ENCODE measurements at regions not wholly inside any gene's neighbourhood (a gene's known extent, or its start where the extent isn't known, plus 50 kb on each side); places are given as distances from the start of the nearest gene placed in this dataset.
"Not testable (repeated sequence)": the region's sequence is repeated elsewhere in the genome, so short reads cannot be mapped to it uniquely, and the experiment has no call there.

GRCh38 chr6:137389150-137389704, 105.0 kb downstream of the OLIG3 start:
- H3K36me3 ChIP-seq: no peaks in the 10 kb centered on the region
- intact Hi-C loops (cut with DNase I; ENCODE audit: low total_unique reads): no loop called here
- H3K27ac ChIP-seq: no peak overlapping the region
- peak; percentile 23 for DNase-seq
- peaks cover 0 to 15% (median 0%) of the 10 kb centered on the region in 4 donors for H3K4me1 ChIP-seq
- 21 to 26% methylated on average over 6 of the region's 6 CpGs for WGBS, 2 donors (ENCODE audit: low coverage in 1 of 2)
- H3K4me3 ChIP-seq: no peak overlapping the region
- H3K27me3 ChIP-seq: no peaks in the 10 kb centered on the region
- in situ Hi-C loops (cut with MboI; ENCODE audit: low pct_ligation_motif_present in 1 of 4, low pct_unique_long_range_greater_than_20kb in 1 of 4, low sequenced_read_pairs in 3 of 4): no loop called here
- H3K9me3 ChIP-seq: no peaks in the 10 kb centered on the region
- TF ChIP-seq CTCF (IDR thresholded peaks at IDR 0.05) (no peak), POLR2AphosphoS5 (IDR thresholded peaks at IDR 0.05) (no peak), POLR2A (IDR thresholded peaks at IDR 0.05) (no peak)

GRCh38 chr6:137387096-137387764, 107.0 kb downstream of the OLIG3 start:
- WGBS, 2 donors (ENCODE audit: low coverage in 1 of 2): 61 to 72% methylated on average over 3 to 10 of the region's 10 CpGs

GRCh38 chr6:137383287-137383686, 110.9 kb downstream of the OLIG3 start:
- H3K27me3 ChIP-seq; intact Hi-C loops (cut with DNase I; ENCODE audit: low total_unique reads); H3K4me1 ChIP-seq; H3K4me3 ChIP-seq; DNase-seq; H3K9me3 ChIP-seq; H3K27ac ChIP-seq; H3K36me3 ChIP-seq; in situ Hi-C loops (cut with MboI; ENCODE audit: low pct_ligation_motif_present in 1 of 4, low pct_unique_long_range_greater_than_20kb in 1 of 4, low sequenced_read_pairs in 3 of 4): not testable (repeated sequence)
- WGBS, 2 donors (ENCODE audit: low coverage in 1 of 2): 90 to 93% methylated on average over 4 to 6 of the region's 6 CpGs

More at GRCh38 chr6:137387096-137387764, 107.0 kb downstream of the OLIG3 start:
- DNase-seq: no peak
- H3K9me3 ChIP-seq: no peaks in the 10 kb centered on the region
- in situ Hi-C loops (cut with MboI; ENCODE audit: low pct_ligation_motif_present in 1 of 4, low pct_unique_long_range_greater_than_20kb in 1 of 4, low sequenced_read_pairs in 3 of 4): no loop called here
- peaks cover 0 to 15% (median 0%) of the 10 kb centered on the region in 4 donors for H3K4me1 ChIP-seq
- no peaks in the 10 kb centered on the region for H3K27me3 ChIP-seq
- no peak overlapping the region for H3K4me3 ChIP-seq
- no peak for TF ChIP-seq POLR2AphosphoS5 (IDR thresholded peaks at IDR 0.05)
- no peak for TF ChIP-seq POLR2A (IDR thresholded peaks at IDR 0.05)
- no peak for TF ChIP-seq EP300 (IDR thresholded peaks at IDR 0.05; ENCODE audit: low read depth)
- no peak for TF ChIP-seq CTCF (IDR thresholded peaks at IDR 0.05)
- H3K27ac ChIP-seq: no peak overlapping the region
- H3K36me3 ChIP-seq: no peaks in the 10 kb centered on the region
- intact Hi-C loops (cut with DNase I; ENCODE audit: low total_unique reads): no loop called here

- Histone ChIP-seq H3K36me3 (no peaks in the 10 kb centered on the region), H3K4me1 (no peaks in the 10 kb centered on the region), H3K27me3 (no peaks in the 10 kb centered on the region), H3K9me3 (peaks cover 0 to 4% of the 10 kb centered on the region in 2 donors), H3K27ac (no peak overlapping the region), H3K4me3 (no peak overlapping the region)
- intact Hi-C loops (cut with DNase I; ENCODE audit: low total_unique reads) (no loop called here), in situ Hi-C loops (cut with MboI; ENCODE audit: low pct_ligation_motif_present in 1 of 4, low pct_unique_long_range_greater_than_20kb in 1 of 4, low sequenced_read_pairs in 3 of 4) (no loop called here)
- WGBS, 2 donors (ENCODE audit: low coverage in 1 of 2): 79 to 97% methylated on average over 2 of the region's 2 CpGs
- no peak for TF ChIP-seq POLR2A (IDR thresholded peaks at IDR 0.05)
- no peak for TF ChIP-seq CTCF (IDR thresholded peaks at IDR 0.05)
- DNase-seq: no peak
Observed at GRCh38 chr6:137378090-137378369, 116.2 kb downstream of the OLIG3 start.

GRCh38 chr6:137373296-137373695, 120.9 kb downstream of the OLIG3 start:
- H3K4me3 ChIP-seq: no peak overlapping the region
- intact Hi-C loops (cut with DNase I; ENCODE audit: low total_unique reads) (no loop called here), in situ Hi-C loops (cut with MboI; ENCODE audit: low pct_ligation_motif_present in 1 of 4, low pct_unique_long_range_greater_than_20kb in 1 of 4, low sequenced_read_pairs in 3 of 4) (no loop called here)
- no peaks in the 10 kb centered on the region for H3K36me3 ChIP-seq
- H3K9me3 ChIP-seq: no peaks in the 10 kb centered on the region
- no peaks in the 10 kb centered on the region for H3K27me3 ChIP-seq
- TF ChIP-seq POLR2A (IDR thresholded peaks at IDR 0.05) (no peak), CTCF (IDR thresholded peaks at IDR 0.05) (no peak), POLR2AphosphoS5 (IDR thresholded peaks at IDR 0.05) (no peak), EP300 (IDR thresholded peaks at IDR 0.05; ENCODE audit: low read depth) (no peak)
- DNase-seq: no peak
- 83 to 96% methylated on average over 1 of the region's 1 CpG for WGBS, 2 donors (ENCODE audit: low coverage in 1 of 2)
- H3K4me1 ChIP-seq: no peaks in the 10 kb centered on the region
- H3K27ac ChIP-seq: no peak overlapping the region
